Breast epithelium (tissue), 3 donors: ENCODE measurements at regions not wholly inside any gene's neighbourhood (a gene's known extent, or its start where the extent isn't known, plus 50 kb on each side); places are given as distances from the start of the nearest gene placed in this dataset.

Experiments
- POLR2A ChIP-seq: fragments of 450-650 bp; IDR thresholded peaks from one replicate; pipeline ENCODE4 v1.6.1; 2016; ENCODE audit warnings: antibody characterized with exemption, mild to moderate bottlenecking, moderate library complexity
- POLR2AphosphoS5 ChIP-seq, 3 donors: sonication (generic); formaldehyde crosslinking; IDR thresholded peaks; one replicate each; pipeline ENCODE4 v1.6.1; 2017; ENCODE audit warnings: antibody characterized with exemption in 3 of 3
- TF ChIP-seq, protein P1 (sequence below), 3 donors: fragments of 450-650 bp; IDR thresholded peaks; one replicate each; pipeline ENCODE4 v1.5.1; 2016 to 2017; ENCODE audit warnings: antibody characterized with exemption in 3 of 3, mild to moderate bottlenecking in 3 of 3, moderate library complexity in 3 of 3

DNA sequence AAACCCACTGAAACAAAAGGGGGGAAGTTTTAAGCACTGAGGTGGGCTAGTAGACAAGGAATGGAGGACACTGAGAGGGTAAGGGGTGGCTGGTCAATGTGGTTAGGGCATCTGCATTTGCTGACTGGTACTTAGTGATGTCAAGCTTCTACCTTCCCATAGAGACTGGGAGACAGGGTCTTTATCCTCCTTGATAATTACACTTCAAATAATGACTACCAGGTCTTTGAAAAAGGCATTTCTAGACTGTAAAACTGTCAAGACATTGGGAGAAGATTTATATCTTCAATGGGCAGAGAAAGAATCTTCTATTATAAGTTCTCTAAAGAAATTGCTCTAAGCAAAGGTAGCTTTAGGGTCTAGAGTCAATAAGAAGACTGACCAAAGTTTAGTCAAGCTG lies 1490.8 kb upstream of the PCDH20 start:
- TF ChIP-seq, protein P1, sequence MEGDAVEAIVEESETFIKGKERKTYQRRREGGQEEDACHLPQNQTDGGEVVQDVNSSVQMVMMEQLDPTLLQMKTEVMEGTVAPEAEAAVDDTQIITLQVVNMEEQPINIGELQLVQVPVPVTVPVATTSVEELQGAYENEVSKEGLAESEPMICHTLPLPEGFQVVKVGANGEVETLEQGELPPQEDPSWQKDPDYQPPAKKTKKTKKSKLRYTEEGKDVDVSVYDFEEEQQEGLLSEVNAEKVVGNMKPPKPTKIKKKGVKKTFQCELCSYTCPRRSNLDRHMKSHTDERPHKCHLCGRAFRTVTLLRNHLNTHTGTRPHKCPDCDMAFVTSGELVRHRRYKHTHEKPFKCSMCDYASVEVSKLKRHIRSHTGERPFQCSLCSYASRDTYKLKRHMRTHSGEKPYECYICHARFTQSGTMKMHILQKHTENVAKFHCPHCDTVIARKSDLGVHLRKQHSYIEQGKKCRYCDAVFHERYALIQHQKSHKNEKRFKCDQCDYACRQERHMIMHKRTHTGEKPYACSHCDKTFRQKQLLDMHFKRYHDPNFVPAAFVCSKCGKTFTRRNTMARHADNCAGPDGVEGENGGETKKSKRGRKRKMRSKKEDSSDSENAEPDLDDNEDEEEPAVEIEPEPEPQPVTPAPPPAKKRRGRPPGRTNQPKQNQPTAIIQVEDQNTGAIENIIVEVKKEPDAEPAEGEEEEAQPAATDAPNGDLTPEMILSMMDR (IDR thresholded peaks at IDR 0.05): no peak
- TF ChIP-seq POLR2A (no peak), POLR2AphosphoS5 (IDR thresholded peaks at IDR 0.05) (no peak)
